ENCODE measurements at regions not wholly inside any gene's neighbourhood (a gene's known extent, or its start where the extent isn't known, plus 50 kb on each side); places are given as distances from the start of the nearest gene placed in this dataset.

DNA sequence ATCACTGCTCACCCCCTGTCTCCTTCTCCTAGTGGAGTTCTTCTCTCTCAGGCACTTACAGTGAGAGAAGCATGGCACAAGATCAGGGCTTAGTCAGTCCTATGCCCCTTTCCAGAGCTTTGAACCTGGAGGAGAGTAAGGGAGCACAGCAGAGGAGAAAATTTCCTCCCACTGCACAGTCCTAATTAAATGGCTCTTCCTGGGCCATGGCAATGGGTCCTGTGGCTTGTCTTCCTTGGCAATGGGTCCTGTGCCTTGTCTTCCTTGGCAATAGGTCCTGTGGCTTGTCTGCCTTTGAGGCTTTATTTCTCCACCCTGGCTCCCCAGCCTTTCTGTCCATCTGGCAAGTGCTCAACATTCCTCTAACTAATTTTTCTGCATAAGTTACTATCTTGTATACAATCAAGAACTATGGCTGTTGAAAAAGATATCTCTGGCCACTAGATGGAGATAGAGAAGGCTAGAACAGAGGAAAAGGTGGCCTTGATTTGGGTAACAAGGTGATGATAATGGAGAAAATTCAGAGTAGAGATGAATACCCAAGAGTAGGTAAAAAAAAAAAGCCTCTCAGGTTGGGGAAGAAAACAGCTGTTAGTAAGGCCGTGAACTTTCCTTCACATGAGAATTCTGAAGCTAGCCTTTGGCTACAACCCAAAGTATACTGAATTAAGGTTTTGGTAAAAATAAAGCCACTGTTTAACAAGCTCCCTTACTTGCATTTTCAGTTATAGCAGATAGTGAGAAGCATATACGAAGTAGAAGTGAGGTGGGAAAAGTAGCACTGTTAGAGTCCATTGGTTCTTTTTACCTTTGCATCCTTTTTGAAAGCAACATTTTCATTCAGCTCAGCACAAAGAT, 504.9 kb downstream of the DOK5 start:
- Histone ChIP-seq H3K4me1 (ENCODE audit: control insufficient read depth, insufficient read depth, low read length) (no peaks in the 10 kb centered on the region), H3K27ac (ENCODE audit: low read depth, low read length) (no peak overlapping the region), H3K36me3 (ENCODE audit: control insufficient read depth, insufficient read depth, low read length) (no peaks in the 10 kb centered on the region), H3K9me3 (ENCODE audit: control insufficient read depth, low read length) (peaks cover 10% of the 10 kb centered on the region), H3K9ac (ENCODE audit: extremely low read depth, low read length, poor library complexity, severe bottlenecking) (no peak overlapping the region), H3K4me3 (ENCODE audit: low read length) (no peak overlapping the region), H3K27me3 (ENCODE audit: control insufficient read depth, insufficient read depth, low read length, poor library complexity, severe bottlenecking) (no peaks in the 10 kb centered on the region)
- Mint-ChIP-seq H3K4me1 (no peaks in the 10 kb centered on the region), H3K27ac (no peak overlapping the region), H3K36me3 (ENCODE audit: low read depth) (no peaks in the 10 kb centered on the region), H3K9me3 (no peaks in the 10 kb centered on the region), H3K4me3 (no peak overlapping the region), H3K27me3 (ENCODE audit: insufficient read depth) (no peaks in the 10 kb centered on the region)
- 62% methylated on average over 2 of the region's 2 CpGs; no CpG with 5 or more reads in 1 of the 2 experiments for WGBS, 2 experiments (ENCODE audit: insufficient coverage in 1 of 2, insufficient read length in 1 of 2)
- TF ChIP-seq, protein P1, sequence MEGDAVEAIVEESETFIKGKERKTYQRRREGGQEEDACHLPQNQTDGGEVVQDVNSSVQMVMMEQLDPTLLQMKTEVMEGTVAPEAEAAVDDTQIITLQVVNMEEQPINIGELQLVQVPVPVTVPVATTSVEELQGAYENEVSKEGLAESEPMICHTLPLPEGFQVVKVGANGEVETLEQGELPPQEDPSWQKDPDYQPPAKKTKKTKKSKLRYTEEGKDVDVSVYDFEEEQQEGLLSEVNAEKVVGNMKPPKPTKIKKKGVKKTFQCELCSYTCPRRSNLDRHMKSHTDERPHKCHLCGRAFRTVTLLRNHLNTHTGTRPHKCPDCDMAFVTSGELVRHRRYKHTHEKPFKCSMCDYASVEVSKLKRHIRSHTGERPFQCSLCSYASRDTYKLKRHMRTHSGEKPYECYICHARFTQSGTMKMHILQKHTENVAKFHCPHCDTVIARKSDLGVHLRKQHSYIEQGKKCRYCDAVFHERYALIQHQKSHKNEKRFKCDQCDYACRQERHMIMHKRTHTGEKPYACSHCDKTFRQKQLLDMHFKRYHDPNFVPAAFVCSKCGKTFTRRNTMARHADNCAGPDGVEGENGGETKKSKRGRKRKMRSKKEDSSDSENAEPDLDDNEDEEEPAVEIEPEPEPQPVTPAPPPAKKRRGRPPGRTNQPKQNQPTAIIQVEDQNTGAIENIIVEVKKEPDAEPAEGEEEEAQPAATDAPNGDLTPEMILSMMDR (conservative IDR thresholded peaks at IDR 0.05) = peak; percentile 81
- no peak for DNase-seq

DNA sequence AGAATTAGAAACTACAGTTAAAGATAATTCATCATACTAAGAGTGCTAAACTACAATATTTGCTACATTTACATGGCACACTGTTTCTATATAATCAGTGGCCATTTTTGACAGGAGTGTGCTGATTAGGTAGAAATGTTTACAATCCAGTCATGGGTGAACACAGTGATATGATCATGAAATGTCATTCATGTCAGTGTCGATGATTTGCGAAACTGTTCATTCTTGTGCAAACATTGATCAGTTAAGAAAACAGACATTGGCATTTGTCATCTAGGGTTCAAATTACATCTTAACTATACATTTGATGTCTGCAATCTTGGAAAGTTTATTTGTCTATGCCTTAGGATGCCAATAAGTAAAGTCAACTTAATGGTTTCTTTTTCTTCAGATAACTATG, 474.9 kb downstream of the DOK5 start:
- Mint-ChIP-seq H3K36me3 (ENCODE audit: low read depth) (no peaks in the 10 kb centered on the region), H3K4me1 (no peaks in the 10 kb centered on the region), H3K4me3 (no peak overlapping the region), H3K27ac (no peak overlapping the region), H3K9me3 (no peaks in the 10 kb centered on the region), H3K27me3 (ENCODE audit: insufficient read depth) (peaks cover 3% of the 10 kb centered on the region)
- no peaks in the 10 kb centered on the region for H3K27me3 ChIP-seq (ENCODE audit: control insufficient read depth, insufficient read depth, low read length, poor library complexity, severe bottlenecking)
- WGBS, 2 experiments (ENCODE audit: insufficient coverage in 1 of 2, insufficient read length in 1 of 2) = 84 to 96% methylated on average over 2 of the region's 2 CpGs
- no peak overlapping the region for H3K4me3 ChIP-seq (ENCODE audit: low read length)
- H3K36me3 ChIP-seq (ENCODE audit: control insufficient read depth, insufficient read depth, low read length) = no peaks in the 10 kb centered on the region
- TF ChIP-seq, protein P1 (conservative IDR thresholded peaks at IDR 0.05) = no peak
- no peak overlapping the region for H3K9ac ChIP-seq (ENCODE audit: extremely low read depth, low read length, poor library complexity, severe bottlenecking)
- no peak for DNase-seq
- H3K9me3 ChIP-seq (ENCODE audit: control insufficient read depth, low read length) = peaks cover 6% of the 10 kb centered on the region
- H3K4me1 ChIP-seq (ENCODE audit: control insufficient read depth, insufficient read depth, low read length) = no peaks in the 10 kb centered on the region
- H3K27ac ChIP-seq (ENCODE audit: low read depth, low read length) = no peak overlapping the region

DNA sequence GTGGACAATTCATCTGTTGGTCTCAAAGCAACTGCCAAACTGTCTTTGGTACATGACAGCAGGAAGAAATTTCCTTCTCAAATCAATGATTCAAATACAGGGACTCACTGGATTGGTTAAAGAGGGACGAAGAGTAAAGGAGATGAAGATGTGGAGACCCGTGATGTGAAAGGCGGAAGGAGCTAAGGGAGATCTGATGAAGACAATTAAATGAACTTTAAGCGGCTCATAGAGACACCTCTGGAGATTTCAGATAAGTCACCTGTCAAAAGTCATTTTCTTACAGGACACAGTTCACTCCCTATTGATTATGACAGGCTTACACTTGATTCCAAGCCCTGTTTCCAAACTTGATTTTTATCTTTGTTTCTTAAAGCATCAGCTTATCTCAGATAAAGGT, 466.3 kb downstream of the DOK5 start:
- TF ChIP-seq, protein P1 (conservative IDR thresholded peaks at IDR 0.05) = no peak
- H3K4me3 Mint-ChIP-seq = no peak overlapping the region
- DNase-seq = no peak
- Histone ChIP-seq H3K9me3 (ENCODE audit: control insufficient read depth, low read length) (peaks cover 8% of the 10 kb centered on the region), H3K27ac (ENCODE audit: low read depth, low read length) (no peak overlapping the region), H3K4me1 (ENCODE audit: control insufficient read depth, insufficient read depth, low read length) (peaks cover 3% of the 10 kb centered on the region), H3K9ac (ENCODE audit: extremely low read depth, low read length, poor library complexity, severe bottlenecking) (no peak overlapping the region), H3K4me3 (ENCODE audit: low read length) (peak overlapping the region; percentile 2), H3K36me3 (ENCODE audit: control insufficient read depth, insufficient read depth, low read length) (no peaks in the 10 kb centered on the region), H3K27me3 (ENCODE audit: control insufficient read depth, insufficient read depth, low read length, poor library complexity, severe bottlenecking) (no peaks in the 10 kb centered on the region)
- no peaks in the 10 kb centered on the region for H3K9me3 Mint-ChIP-seq
- 83 to 84% methylated on average over 4 of the region's 4 CpGs for WGBS, 2 experiments (ENCODE audit: insufficient coverage in 1 of 2, insufficient read length in 1 of 2)
- no peaks in the 10 kb centered on the region for H3K36me3 Mint-ChIP-seq (ENCODE audit: low read depth)
- no peaks in the 10 kb centered on the region for H3K27me3 Mint-ChIP-seq (ENCODE audit: insufficient read depth)
- peaks cover 18% of the 10 kb centered on the region for H3K4me1 Mint-ChIP-seq
- H3K27ac Mint-ChIP-seq = no peak overlapping the region

All from endodermal cell (in vitro differentiated cells).